Stomach (tissue), 4 donors: ENCODE measurements at regions not wholly inside any gene's neighbourhood (a gene's known extent, or its start where the extent isn't known, plus 50 kb on each side); places are given as distances from the start of the nearest gene placed in this dataset.

Experiments used
- EP300 ChIP-seq: sonication (generic); formaldehyde crosslinking; IDR thresholded peaks from one replicate; pipeline ENCODE4 v1.6.1; 2017; ENCODE audit warnings: antibody characterized with exemption
- POLR2A ChIP-seq, 4 donors: fragments of 450-650 bp; IDR thresholded peaks; one replicate each; pipeline ENCODE4 v1.6.1; 2016; ENCODE audit warnings: antibody characterized with exemption in 4 of 4, control low read depth in 2 of 4, mild to moderate bottlenecking in 1 of 4, moderate library complexity in 1 of 4
- POLR2AphosphoS5 ChIP-seq, 3 donors: sonication (generic); formaldehyde crosslinking; IDR thresholded peaks; one replicate each; pipeline ENCODE4 v1.6.1; 2016; ENCODE audit warnings: antibody characterized with exemption in 3 of 3
- TF ChIP-seq, protein P1 (sequence below), 7 experiments: fragments of 450-650 bp in 4 of 7; fragments of 200-600 bp in 3 of 7; sonication (generic) in 3 of 7; IDR thresholded peaks; one replicate each; pipeline ENCODE4 v1.5.1; 2016 to 2019; ENCODE audit warnings: antibody characterized with exemption in 7 of 7, control low read depth in 2 of 7, mild to moderate bottlenecking in 1 of 7

DNA sequence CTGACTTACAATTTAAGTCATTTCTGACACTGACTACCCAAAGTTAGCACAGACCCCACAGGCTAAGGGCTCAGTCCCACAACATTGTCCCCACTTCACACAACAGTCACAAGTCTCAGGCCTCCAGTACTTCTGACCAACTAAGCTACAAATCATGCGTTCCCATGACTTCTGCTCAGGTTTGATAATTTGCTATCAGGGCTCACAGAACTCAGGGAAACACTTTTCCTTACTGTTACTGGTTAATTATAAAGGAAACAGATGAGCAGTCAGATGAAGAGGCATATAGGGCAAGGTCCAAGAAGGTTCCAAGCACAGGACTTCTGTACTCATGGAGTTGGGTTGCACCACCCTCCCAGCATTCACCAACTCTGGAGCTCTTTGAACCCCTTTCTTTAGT, 151.2 kb upstream of the TNR start:
- TF ChIP-seq, protein P1, sequence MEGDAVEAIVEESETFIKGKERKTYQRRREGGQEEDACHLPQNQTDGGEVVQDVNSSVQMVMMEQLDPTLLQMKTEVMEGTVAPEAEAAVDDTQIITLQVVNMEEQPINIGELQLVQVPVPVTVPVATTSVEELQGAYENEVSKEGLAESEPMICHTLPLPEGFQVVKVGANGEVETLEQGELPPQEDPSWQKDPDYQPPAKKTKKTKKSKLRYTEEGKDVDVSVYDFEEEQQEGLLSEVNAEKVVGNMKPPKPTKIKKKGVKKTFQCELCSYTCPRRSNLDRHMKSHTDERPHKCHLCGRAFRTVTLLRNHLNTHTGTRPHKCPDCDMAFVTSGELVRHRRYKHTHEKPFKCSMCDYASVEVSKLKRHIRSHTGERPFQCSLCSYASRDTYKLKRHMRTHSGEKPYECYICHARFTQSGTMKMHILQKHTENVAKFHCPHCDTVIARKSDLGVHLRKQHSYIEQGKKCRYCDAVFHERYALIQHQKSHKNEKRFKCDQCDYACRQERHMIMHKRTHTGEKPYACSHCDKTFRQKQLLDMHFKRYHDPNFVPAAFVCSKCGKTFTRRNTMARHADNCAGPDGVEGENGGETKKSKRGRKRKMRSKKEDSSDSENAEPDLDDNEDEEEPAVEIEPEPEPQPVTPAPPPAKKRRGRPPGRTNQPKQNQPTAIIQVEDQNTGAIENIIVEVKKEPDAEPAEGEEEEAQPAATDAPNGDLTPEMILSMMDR (IDR thresholded peaks at IDR 0.05), result no peak
- TF ChIP-seq POLR2A (IDR thresholded peaks at IDR 0.05) (no peak), POLR2AphosphoS5 (IDR thresholded peaks at IDR 0.05) (no peak), EP300 (no peak)
